ENCODE measurements at regions not wholly inside any gene's neighbourhood (a gene's known extent, or its start where the extent isn't known, plus 50 kb on each side); places are given as distances from the start of the nearest gene placed in this dataset.
A peak's percentile ranks its signal among the peaks of the same experiment; 100 is the strongest.

- H3K27me3 ChIP-seq (ENCODE audit: control insufficient read depth, insufficient read depth, low read length) = no peaks in the 10 kb centered on the region
- no peaks in the 10 kb centered on the region for H3K36me3 ChIP-seq (replicated peaks; ENCODE audit: control insufficient read depth, insufficient read depth, low read length)
- no peak overlapping the region for H3K4me3 ChIP-seq (ENCODE audit: insufficient read depth, low read depth, low read length)
- no peak for DNase-seq
Observed at GRCh38 chr2:163368655-163369054, 367.2 kb downstream of the FIGN start.

DNA sequence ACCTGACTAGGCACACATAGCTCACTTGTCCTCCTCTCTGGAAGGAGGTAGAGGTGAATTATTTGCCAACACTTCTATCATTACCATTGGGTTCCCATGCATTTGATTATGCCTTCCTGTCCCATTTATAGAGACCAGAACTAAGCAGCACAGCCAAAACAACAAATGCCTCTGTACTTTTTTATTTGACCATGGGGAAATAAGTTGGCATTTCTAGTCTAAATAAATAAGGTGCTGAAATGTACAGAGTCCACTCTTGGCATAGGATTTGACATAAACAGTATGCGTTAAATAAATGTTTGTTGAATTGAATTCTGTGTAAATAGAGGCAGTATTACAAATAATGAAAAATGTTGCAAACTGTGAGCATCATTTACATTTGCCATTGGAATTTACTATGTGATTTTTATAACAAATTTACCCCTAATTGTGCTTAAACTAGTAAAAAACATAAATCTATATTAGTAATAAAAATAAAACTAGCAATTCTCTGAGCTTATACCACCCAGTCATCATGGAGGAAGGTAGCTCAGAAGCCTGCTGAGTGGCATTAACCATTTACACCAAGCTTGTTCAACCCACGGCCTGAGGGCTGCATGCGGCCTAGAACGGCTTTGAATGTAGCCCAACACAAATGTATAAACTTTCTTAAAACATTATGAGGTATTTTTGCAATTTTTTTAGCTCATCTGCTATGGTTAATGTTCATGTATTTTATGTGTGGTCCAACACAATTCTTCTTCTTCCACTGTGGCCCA, 367.8 kb downstream of the FIGN start:
- H3K27me3 ChIP-seq (ENCODE audit: control insufficient read depth, insufficient read depth, low read length) = no peaks in the 10 kb centered on the region
- H3K4me3 ChIP-seq (ENCODE audit: insufficient read depth, low read depth, low read length) = no peak overlapping the region
- DNase-seq = no peak
- H3K36me3 ChIP-seq (replicated peaks; ENCODE audit: control insufficient read depth, insufficient read depth, low read length) = no peaks in the 10 kb centered on the region

DNA sequence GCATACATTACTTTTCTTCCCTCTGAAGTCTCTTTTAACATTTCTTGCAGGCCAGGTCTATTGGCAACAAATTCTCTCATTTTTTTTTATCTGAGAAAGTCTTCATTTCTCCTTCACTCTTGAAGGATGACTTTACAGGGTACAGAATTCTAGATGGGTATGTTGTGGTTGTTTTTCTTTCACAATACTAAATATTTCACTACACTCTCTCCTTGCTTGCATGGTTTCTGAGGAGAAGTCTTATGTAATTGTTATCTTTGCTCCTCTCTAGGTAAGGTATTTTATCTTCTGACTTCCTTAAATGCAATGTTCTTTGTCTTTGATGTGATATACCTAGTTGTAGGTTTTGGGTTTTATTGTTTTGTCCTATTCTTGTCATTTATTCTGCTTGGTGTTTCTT, 371.1 kb downstream of the FIGN start:
- DNase-seq = no peak
- no peaks in the 10 kb centered on the region for H3K27me3 ChIP-seq (ENCODE audit: control insufficient read depth, insufficient read depth, low read length)
- no peak overlapping the region for H3K4me3 ChIP-seq (ENCODE audit: insufficient read depth, low read depth, low read length)
- no peaks in the 10 kb centered on the region for H3K36me3 ChIP-seq (replicated peaks; ENCODE audit: control insufficient read depth, insufficient read depth, low read length)

GRCh38 chr2:163353551-163353950, 382.3 kb downstream of the FIGN start:
- H3K27me3 ChIP-seq (ENCODE audit: control insufficient read depth, insufficient read depth, low read length) = no peaks in the 10 kb centered on the region
- no peak overlapping the region for H3K4me3 ChIP-seq (ENCODE audit: insufficient read depth, low read depth, low read length)
- DNase-seq = no peak
- H3K36me3 ChIP-seq (replicated peaks; ENCODE audit: control insufficient read depth, insufficient read depth, low read length) = no peaks in the 10 kb centered on the region

- H3K27me3 ChIP-seq (ENCODE audit: control insufficient read depth, insufficient read depth, low read length) = no peaks in the 10 kb centered on the region
Observed at GRCh38 chr2:163351966-163352365, 383.8 kb downstream of the FIGN start.

DNA sequence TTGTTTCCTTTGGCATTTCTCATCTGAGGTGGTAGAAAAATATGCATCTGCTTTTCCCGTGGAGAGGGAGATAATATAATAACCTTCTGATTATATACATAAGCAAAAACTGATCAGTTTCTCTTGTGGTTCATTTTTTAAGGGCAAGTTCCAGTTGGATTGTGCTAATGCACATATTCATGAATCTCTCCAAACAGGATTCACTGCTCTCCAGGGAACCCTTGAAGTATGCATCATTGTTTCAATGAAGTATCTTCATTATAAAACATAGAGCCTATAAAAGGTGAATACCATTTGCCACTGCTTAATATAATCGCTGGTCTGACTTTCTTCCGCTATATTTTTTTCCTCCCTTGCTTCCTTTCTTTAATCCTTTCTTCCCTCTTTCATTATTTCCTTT, 384.7 kb downstream of the FIGN start:
- Histone ChIP-seq H3K36me3 (replicated peaks; ENCODE audit: control insufficient read depth, insufficient read depth, low read length) (no peaks in the 10 kb centered on the region), H3K4me3 (ENCODE audit: insufficient read depth, low read depth, low read length) (no peak overlapping the region), H3K27me3 (ENCODE audit: control insufficient read depth, insufficient read depth, low read length) (no peaks in the 10 kb centered on the region)
- DNase-seq = no peak

More at GRCh38 chr2:163351966-163352365, 383.8 kb downstream of the FIGN start:
- Histone ChIP-seq H3K36me3 (replicated peaks; ENCODE audit: control insufficient read depth, insufficient read depth, low read length) (no peaks in the 10 kb centered on the region), H3K4me3 (ENCODE audit: insufficient read depth, low read depth, low read length) (no peak overlapping the region)
- no peak for DNase-seq

- no peak for DNase-seq
- H3K4me3 ChIP-seq (ENCODE audit: insufficient read depth, low read depth, low read length) = peak overlapping the region; percentile 59
- H3K27me3 ChIP-seq (ENCODE audit: control insufficient read depth, insufficient read depth, low read length) = no peaks in the 10 kb centered on the region
- H3K36me3 ChIP-seq (replicated peaks; ENCODE audit: control insufficient read depth, insufficient read depth, low read length) = no peaks in the 10 kb centered on the region
Observed at GRCh38 chr2:163348857-163349380, 386.9 kb downstream of the FIGN start.

- DNase-seq = peak; percentile 74
- peak overlapping the region; percentile 59 for H3K4me3 ChIP-seq (ENCODE audit: insufficient read depth, low read depth, low read length)
- H3K36me3 ChIP-seq (replicated peaks; ENCODE audit: control insufficient read depth, insufficient read depth, low read length) = no peaks in the 10 kb centered on the region
- no peaks in the 10 kb centered on the region for H3K27me3 ChIP-seq (ENCODE audit: control insufficient read depth, insufficient read depth, low read length)
Observed at GRCh38 chr2:163347982-163348856, 387.6 kb downstream of the FIGN start.

DNA sequence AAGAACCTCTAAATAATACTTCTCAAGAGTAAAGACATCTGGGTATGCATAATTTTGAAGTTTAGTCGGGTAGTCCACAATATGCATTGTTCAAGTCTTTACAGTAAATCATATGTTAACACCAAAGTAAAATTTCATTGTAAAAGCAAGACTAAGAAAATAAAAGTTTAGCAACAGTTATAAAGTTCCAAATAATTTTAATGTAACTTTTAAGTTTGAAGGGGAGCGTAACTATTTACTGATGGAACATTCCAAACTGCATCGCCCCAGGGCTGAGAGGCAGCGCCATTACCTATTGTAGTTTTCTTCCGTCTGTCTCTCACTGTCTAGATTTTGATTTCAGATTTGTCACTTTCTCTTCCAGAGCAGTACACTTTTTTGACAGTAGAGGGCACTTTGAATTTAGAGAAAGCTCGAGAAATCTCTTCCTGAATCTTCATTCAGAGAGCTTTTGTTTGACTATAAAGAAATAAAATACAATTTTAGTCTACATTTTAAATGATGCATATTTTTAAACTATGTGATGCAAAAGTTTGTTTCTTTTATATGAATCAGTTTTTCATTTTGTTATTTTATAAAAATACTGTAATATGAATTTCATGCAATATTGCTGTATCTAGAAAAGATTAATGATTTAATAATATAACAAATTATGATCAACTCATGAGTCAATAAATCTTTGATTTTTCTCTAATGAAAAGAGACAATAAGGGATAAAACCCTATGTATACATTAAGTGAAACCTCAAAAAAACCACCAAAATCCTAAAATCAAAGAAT, 389.8 kb downstream of the FIGN start:
- Histone ChIP-seq H3K36me3 (replicated peaks; ENCODE audit: control insufficient read depth, insufficient read depth, low read length) (no peaks in the 10 kb centered on the region), H3K27me3 (ENCODE audit: control insufficient read depth, insufficient read depth, low read length) (no peaks in the 10 kb centered on the region), H3K4me3 (ENCODE audit: insufficient read depth, low read depth, low read length) (no peak overlapping the region)
- DNase-seq = peak; percentile 19

DNA sequence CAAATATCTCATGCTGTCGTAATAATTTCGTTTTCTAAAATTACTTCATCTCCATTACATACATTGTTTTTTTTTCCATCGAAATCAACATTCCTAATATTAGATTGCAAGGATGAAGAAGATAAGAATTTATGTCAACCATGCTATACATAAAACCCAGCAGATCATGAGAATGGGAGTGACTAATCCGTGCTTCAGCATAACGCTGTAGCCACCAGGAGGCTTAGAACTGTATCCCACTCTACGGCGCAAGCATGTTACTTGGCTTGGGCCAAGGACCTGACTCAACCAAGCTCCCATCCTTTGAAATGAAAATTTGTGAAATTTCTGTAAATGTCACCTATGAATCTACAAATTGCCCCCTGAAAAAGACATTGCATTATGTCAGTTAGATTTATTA, 392.5 kb downstream of the FIGN start:
- no peak overlapping the region for H3K4me3 ChIP-seq (ENCODE audit: insufficient read depth, low read depth, low read length)
- no peak for DNase-seq
- no peaks in the 10 kb centered on the region for H3K36me3 ChIP-seq (replicated peaks; ENCODE audit: control insufficient read depth, insufficient read depth, low read length)
- H3K27me3 ChIP-seq (ENCODE audit: control insufficient read depth, insufficient read depth, low read length) = no peaks in the 10 kb centered on the region

DNA sequence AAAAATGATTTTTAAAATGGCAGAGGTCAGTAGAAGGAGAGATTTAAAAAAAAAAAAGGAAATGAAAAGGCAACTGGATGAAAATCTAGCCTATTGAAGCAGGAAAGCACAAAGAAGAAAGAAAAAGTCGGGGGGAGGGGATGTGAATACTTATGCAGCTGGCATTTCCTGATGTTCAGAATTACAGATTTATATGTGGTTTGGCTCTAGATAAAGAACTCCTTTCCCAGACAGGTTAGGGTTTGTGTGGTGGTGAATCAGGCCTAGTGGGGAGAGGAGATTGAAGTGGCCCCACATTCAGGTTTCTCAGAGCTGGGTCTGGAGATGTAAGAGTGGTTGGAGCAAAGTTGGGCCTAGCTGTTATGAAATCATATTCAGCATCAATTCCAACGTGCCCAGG, 394.4 kb downstream of the FIGN start:
- no peak for DNase-seq
- Histone ChIP-seq H3K4me3 (ENCODE audit: insufficient read depth, low read depth, low read length) (no peak overlapping the region), H3K36me3 (replicated peaks; ENCODE audit: control insufficient read depth, insufficient read depth, low read length) (no peaks in the 10 kb centered on the region)

DNA sequence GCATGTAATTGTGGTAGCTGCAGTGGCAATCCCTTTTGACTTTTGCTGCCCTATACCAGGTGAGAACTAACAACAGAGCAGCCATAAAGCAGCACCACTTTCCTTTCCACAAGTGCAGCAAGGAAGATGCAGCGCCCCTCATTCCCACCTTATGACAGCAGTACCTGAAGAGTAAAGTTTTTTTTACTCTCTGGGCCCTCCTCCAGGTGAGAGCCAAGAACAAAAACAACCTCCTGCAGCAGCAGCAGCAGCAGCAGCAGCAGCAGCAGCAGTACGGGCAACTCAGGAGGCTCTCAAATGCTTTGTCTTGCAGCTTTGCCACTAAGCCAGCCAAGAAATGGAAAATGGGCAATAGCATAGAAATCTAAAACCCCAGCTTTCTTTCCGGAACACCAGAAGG, 397.5 kb downstream of the FIGN start:
- DNase-seq = no peak
- H3K4me3 ChIP-seq (ENCODE audit: insufficient read depth, low read depth, low read length) = no peak overlapping the region
- no peaks in the 10 kb centered on the region for H3K27me3 ChIP-seq (ENCODE audit: control insufficient read depth, insufficient read depth, low read length)
- no peaks in the 10 kb centered on the region for H3K36me3 ChIP-seq (replicated peaks; ENCODE audit: control insufficient read depth, insufficient read depth, low read length)

More for the DNA sequence above, 394.4 kb downstream of the FIGN start:
- H3K27me3 ChIP-seq (ENCODE audit: control insufficient read depth, insufficient read depth, low read length) = no peaks in the 10 kb centered on the region

DNA sequence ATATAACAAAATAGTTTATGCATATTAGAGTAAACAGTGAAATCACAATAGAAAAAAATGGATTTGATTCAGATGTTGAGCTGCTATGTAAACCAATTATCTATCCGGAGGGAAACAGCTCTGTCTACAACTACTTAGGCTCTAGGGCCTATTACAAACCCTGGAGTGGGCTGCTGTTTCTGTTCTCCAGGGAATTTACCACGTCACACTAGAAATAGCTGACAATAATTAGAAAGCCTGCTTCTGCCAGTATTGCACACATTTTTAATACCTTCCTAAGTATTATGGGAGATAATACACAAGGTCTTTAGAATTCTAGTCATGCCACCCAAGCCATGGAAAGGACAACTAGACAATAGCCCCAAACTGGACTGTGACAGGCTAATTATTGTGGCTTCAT, 411.1 kb downstream of the FIGN start:
- no peak for DNase-seq
- no peaks in the 10 kb centered on the region for H3K27me3 ChIP-seq (ENCODE audit: control insufficient read depth, insufficient read depth, low read length)
- H3K36me3 ChIP-seq (replicated peaks; ENCODE audit: control insufficient read depth, insufficient read depth, low read length) = no peaks in the 10 kb centered on the region
- H3K4me3 ChIP-seq (ENCODE audit: insufficient read depth, low read depth, low read length) = no peak overlapping the region

DNA sequence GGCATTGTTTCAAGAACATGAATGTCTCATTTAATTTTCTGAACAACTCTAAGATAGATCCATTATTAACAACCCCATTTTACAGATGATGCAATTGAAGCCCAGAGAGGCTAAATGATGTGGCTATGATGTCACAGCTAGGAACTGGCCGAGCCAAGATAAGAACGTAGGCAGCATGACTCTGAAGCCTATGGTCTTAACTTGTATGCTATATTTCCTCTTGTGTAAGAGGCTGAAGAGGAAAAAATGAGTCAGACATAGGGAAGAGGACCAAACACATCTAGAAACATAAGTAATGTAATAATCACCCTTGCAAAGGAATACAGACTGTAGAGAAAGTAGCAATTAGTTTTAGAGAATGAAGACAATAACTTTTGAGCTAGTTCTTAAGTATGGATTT, 416.8 kb downstream of the FIGN start:
- no peaks in the 10 kb centered on the region for H3K36me3 ChIP-seq (replicated peaks; ENCODE audit: control insufficient read depth, insufficient read depth, low read length)
- H3K4me3 ChIP-seq (ENCODE audit: insufficient read depth, low read depth, low read length) = no peak overlapping the region

More for the DNA sequence above, 416.8 kb downstream of the FIGN start:
- no peak for DNase-seq
- H3K27me3 ChIP-seq (ENCODE audit: control insufficient read depth, insufficient read depth, low read length) = no peaks in the 10 kb centered on the region
